Gastrocnemius medialis (tissue), 4 donors: ENCODE measurements at regions not wholly inside any gene's neighbourhood (a gene's known extent, or its start where the extent isn't known, plus 50 kb on each side); places are given as distances from the start of the nearest gene placed in this dataset.

Experiments
- POLR2A ChIP-seq, 2 donors: fragments of 450-650 bp; IDR thresholded peaks; one replicate each; pipeline ENCODE4 v1.6.1; 2017; ENCODE audit warnings: antibody characterized with exemption in 2 of 2, mild to moderate bottlenecking in 2 of 2, moderate library complexity in 2 of 2
- TF ChIP-seq, protein P1 (sequence below), 5 experiments: fragments of 450-650 bp in 3 of 5; fragments of 200-600 bp in 2 of 5; sonication (generic) in 2 of 5; IDR thresholded peaks in 4 of 5; conservative IDR thresholded peaks in 1 of 5; 1 replicate in 4 of 5; 2 replicates in 1 of 5; pipeline ENCODE4 v1.5.1; 2016 to 2019; ENCODE audit warnings: antibody characterized with exemption in 5 of 5, mild to moderate bottlenecking in 3 of 5, moderate library complexity in 3 of 5

DNA sequence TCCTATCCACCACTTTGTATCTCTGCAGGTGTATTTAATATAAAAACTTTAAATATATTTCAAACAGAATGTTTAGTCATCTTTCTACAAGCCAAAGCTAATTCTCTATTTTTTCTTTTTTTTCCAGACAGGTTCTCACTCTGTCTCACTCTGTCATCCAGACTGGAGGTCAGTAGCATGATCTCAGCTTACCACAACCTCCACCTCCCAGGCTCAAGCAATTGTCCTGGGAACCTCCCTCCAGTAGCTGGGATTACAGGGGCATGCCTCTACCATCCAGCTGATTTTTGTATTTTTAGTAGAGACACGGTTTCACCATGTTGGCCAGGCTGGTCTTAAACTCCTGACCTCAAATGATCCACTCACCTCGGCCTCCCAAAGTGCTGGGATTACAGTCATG, 202.6 kb downstream of the VGLL3 start:
- no peak for TF ChIP-seq POLR2A (IDR thresholded peaks at IDR 0.05)
- TF ChIP-seq, protein P1, sequence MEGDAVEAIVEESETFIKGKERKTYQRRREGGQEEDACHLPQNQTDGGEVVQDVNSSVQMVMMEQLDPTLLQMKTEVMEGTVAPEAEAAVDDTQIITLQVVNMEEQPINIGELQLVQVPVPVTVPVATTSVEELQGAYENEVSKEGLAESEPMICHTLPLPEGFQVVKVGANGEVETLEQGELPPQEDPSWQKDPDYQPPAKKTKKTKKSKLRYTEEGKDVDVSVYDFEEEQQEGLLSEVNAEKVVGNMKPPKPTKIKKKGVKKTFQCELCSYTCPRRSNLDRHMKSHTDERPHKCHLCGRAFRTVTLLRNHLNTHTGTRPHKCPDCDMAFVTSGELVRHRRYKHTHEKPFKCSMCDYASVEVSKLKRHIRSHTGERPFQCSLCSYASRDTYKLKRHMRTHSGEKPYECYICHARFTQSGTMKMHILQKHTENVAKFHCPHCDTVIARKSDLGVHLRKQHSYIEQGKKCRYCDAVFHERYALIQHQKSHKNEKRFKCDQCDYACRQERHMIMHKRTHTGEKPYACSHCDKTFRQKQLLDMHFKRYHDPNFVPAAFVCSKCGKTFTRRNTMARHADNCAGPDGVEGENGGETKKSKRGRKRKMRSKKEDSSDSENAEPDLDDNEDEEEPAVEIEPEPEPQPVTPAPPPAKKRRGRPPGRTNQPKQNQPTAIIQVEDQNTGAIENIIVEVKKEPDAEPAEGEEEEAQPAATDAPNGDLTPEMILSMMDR (IDR thresholded peaks at IDR 0.05 in 4 of 5, conservative IDR thresholded peaks at IDR 0.05 in 1 of 5) = no peak
